ENCODE measurements at regions not wholly inside any gene's neighbourhood (a gene's known extent, or its start where the extent isn't known, plus 50 kb on each side); places are given as distances from the start of the nearest gene placed in this dataset.

GRCh38 chr15:60076582-60077276 is 72.6 kb downstream of the FOXB1 start:
- no peak for TF ChIP-seq ZNF384 (IDR thresholded peaks at IDR 0.05)
- no peak for TF ChIP-seq ELF4 (IDR thresholded peaks at IDR 0.05)
- no peak for TF ChIP-seq FOXA1 (IDR thresholded peaks at IDR 0.05)
- TF ChIP-seq NFRKB (IDR thresholded peaks at IDR 0.05), result no peak
- no peak for TF ChIP-seq TARDBP (IDR thresholded peaks at IDR 0.05)
- TF ChIP-seq FOXK2 (IDR thresholded peaks at IDR 0.05), result no peak
- no peak for TF ChIP-seq FOXM1 (IDR thresholded peaks at IDR 0.05; ENCODE audit: borderline replicate concordance)
- no peak for TF ChIP-seq SP1 (IDR thresholded peaks at IDR 0.05)
- CTCF ChIA-PET, result no interaction called here
- POLR2A ChIA-PET, result no interaction called here
- DNase-seq (ENCODE audit: extremely low spot score), result no peak

- CTCF ChIA-PET, result interaction anchor here (0.6 kb wide), 1 partner anchor 443 kb away, joined by 3 read pairs; no protein-coding TSS in a partner anchor
Measured at GRCh38 chr15:60077581-60078359, 73.7 kb downstream of the FOXB1 start.

GRCh38 chr15:60079210-60079609 is 75.1 kb downstream of the FOXB1 start:
- peak; percentile 23 for DNase-seq (ENCODE audit: extremely low spot score)
- CTCF ChIA-PET, result interaction anchor here (0.7 to 1.0 kb wide), 4 partner anchors 28 to 356 kb away, joined by 3 to 4 read pairs (median 3); partner anchors contain the start of gene FOXB1
- TF ChIP-seq CTBP1 (IDR thresholded peaks at IDR 0.05; ENCODE audit: borderline replicate concordance) (no peak), FOXA1 (IDR thresholded peaks at IDR 0.05) (no peak), FOXM1 (IDR thresholded peaks at IDR 0.05; ENCODE audit: borderline replicate concordance) (no peak), FOXK2 (IDR thresholded peaks at IDR 0.05) (no peak), SP1 (IDR thresholded peaks at IDR 0.05) (no peak), ELF4 (IDR thresholded peaks at IDR 0.05) (no peak), PKNOX1 (IDR thresholded peaks at IDR 0.05) (no peak), TARDBP (IDR thresholded peaks at IDR 0.05) (no peak), HDGF (IDR thresholded peaks at IDR 0.05; ENCODE audit: borderline replicate concordance) (no peak), ARNT (IDR thresholded peaks at IDR 0.05) (no peak), ZNF384 (IDR thresholded peaks at IDR 0.05) (no peak), BHLHE40 (IDR thresholded peaks at IDR 0.05; ENCODE audit: borderline replicate concordance) (no peak)
- POLR2A ChIA-PET, result no interaction called here

More at GRCh38 chr15:60077581-60078359, 73.7 kb downstream of the FOXB1 start:
- DNase-seq (ENCODE audit: extremely low spot score), result no peak
- no peak for TF ChIP-seq BHLHE40 (IDR thresholded peaks at IDR 0.05; ENCODE audit: borderline replicate concordance)
- no peak for TF ChIP-seq SP1 (IDR thresholded peaks at IDR 0.05)
- TF ChIP-seq FOXM1 (IDR thresholded peaks at IDR 0.05; ENCODE audit: borderline replicate concordance), result no peak
- TF ChIP-seq TARDBP (IDR thresholded peaks at IDR 0.05), result no peak
- TF ChIP-seq FOXK2 (IDR thresholded peaks at IDR 0.05), result no peak
- no peak for TF ChIP-seq ZNF384 (IDR thresholded peaks at IDR 0.05)
- TF ChIP-seq SUZ12 (IDR thresholded peaks at IDR 0.05), result no peak
- TF ChIP-seq CTBP1 (IDR thresholded peaks at IDR 0.05; ENCODE audit: borderline replicate concordance), result no peak
- TF ChIP-seq ARNT (IDR thresholded peaks at IDR 0.05), result no peak
- no peak for TF ChIP-seq HDGF (IDR thresholded peaks at IDR 0.05; ENCODE audit: borderline replicate concordance)
- no peak for TF ChIP-seq NFRKB (IDR thresholded peaks at IDR 0.05)
- no peak for TF ChIP-seq ELF4 (IDR thresholded peaks at IDR 0.05)
- TF ChIP-seq LEF1 (IDR thresholded peaks at IDR 0.05; ENCODE audit: borderline replicate concordance), result no peak
- TF ChIP-seq PKNOX1 (IDR thresholded peaks at IDR 0.05), result no peak
- TF ChIP-seq L3MBTL2 (conservative IDR thresholded peaks at IDR 0.05), result no peak
- no peak for TF ChIP-seq FOXA1 (IDR thresholded peaks at IDR 0.05)
- POLR2A ChIA-PET, result no interaction called here

GRCh38 chr15:60081976-60082375 is 77.9 kb downstream of the FOXB1 start:
- no peak for TF ChIP-seq SP1 (IDR thresholded peaks at IDR 0.05)
- no peak for TF ChIP-seq CTBP1 (IDR thresholded peaks at IDR 0.05; ENCODE audit: borderline replicate concordance)
- no peak for TF ChIP-seq PKNOX1 (IDR thresholded peaks at IDR 0.05)
- no peak for TF ChIP-seq SUZ12 (IDR thresholded peaks at IDR 0.05)
- TF ChIP-seq NFRKB (IDR thresholded peaks at IDR 0.05), result no peak
- TF ChIP-seq FOXA1 (IDR thresholded peaks at IDR 0.05), result no peak
- no peak for TF ChIP-seq LEF1 (IDR thresholded peaks at IDR 0.05; ENCODE audit: borderline replicate concordance)
- TF ChIP-seq ARNT (IDR thresholded peaks at IDR 0.05), result no peak
- TF ChIP-seq TARDBP (IDR thresholded peaks at IDR 0.05), result no peak
- TF ChIP-seq FOXK2 (IDR thresholded peaks at IDR 0.05), result no peak
- TF ChIP-seq HDGF (IDR thresholded peaks at IDR 0.05; ENCODE audit: borderline replicate concordance), result no peak
- TF ChIP-seq BHLHE40 (IDR thresholded peaks at IDR 0.05; ENCODE audit: borderline replicate concordance), result no peak
- TF ChIP-seq ELF4 (IDR thresholded peaks at IDR 0.05), result no peak
- CTCF ChIA-PET, result no interaction called here

GRCh38 chr15:60083318-60083717 is 79.2 kb downstream of the FOXB1 start:
- no peak for DNase-seq (ENCODE audit: extremely low spot score)
- ChIA-PET POLR2A (no interaction called here), CTCF (no interaction called here)
- TF ChIP-seq CTBP1 (IDR thresholded peaks at IDR 0.05; ENCODE audit: borderline replicate concordance) (no peak), TARDBP (IDR thresholded peaks at IDR 0.05) (no peak), ELF4 (IDR thresholded peaks at IDR 0.05) (no peak)

More at GRCh38 chr15:60081976-60082375, 77.9 kb downstream of the FOXB1 start:
- no peak for DNase-seq (ENCODE audit: extremely low spot score)
- POLR2A ChIA-PET, result no interaction called here
